ENCODE measurements at regions not wholly inside any gene's neighbourhood (a gene's known extent, or its start where the extent isn't known, plus 50 kb on each side); places are given as distances from the start of the nearest gene placed in this dataset.

DNA sequence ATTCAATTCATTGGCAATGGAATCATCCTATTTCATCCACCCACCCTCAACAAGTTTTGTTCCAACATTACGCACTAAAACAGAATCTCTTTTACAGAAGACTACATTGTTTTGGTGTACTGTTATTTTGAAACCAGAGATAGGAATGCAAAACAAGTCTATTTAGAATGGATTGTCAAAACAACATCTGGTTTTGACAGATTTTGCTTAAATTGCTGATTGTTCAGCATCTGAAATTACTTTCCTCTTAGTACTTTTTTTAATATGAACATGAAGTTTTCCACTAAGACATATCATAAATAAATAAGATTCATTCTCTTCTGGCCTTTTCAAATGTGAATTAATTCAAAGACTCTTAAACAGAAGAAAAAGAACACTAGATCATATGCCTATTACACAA is 323.9 kb upstream of the TFPI start:
- Mint-ChIP-seq H3K36me3 (ENCODE audit: low read depth) (no peaks in the 10 kb centered on the region), H3K4me1 (peaks cover 9% of the 10 kb centered on the region), H3K27ac (no peak overlapping the region), H3K27me3 (ENCODE audit: insufficient read depth, low read depth, poor library complexity) (no peaks in the 10 kb centered on the region), H3K9me3 (no peaks in the 10 kb centered on the region; the same call in 2 of the 3 replicates), H3K4me3 (no peak overlapping the region)
- H2AFZ ChIP-seq: no peak overlapping the region
- ATAC-seq (no peak), DNase-seq (ENCODE audit: low spot score) (no peak)
- no peaks in the 10 kb centered on the region for H3K9me2 ChIP-seq (ENCODE audit: insufficient read depth)
- H3K36me3 ChIP-seq (ENCODE audit: insufficient read depth): no peaks in the 10 kb centered on the region
- no peak overlapping the region for H3K4me2 ChIP-seq
- H3K27me3 ChIP-seq (ENCODE audit: insufficient read depth): no peaks in the 10 kb centered on the region
- TF ChIP-seq ZNF331 (CRISPR knock-in tag; IDR thresholded peaks at IDR 0.05; ENCODE audit: low read depth) (no peak), EZH2 (IDR thresholded peaks at IDR 0.05; ENCODE audit: low read depth, unreplicated experiment) (no peak), JUNB (IDR thresholded peaks at IDR 0.05; ENCODE audit: unreplicated experiment) (no peak), NANOG (IDR thresholded peaks at IDR 0.05; ENCODE audit: borderline replicate concordance) (no peak), EZH2phosphoT487 (IDR thresholded peaks at IDR 0.05; ENCODE audit: unreplicated experiment) (no peak), STAT1 (IDR thresholded peaks at IDR 0.05; ENCODE audit: unreplicated experiment) (no peak)
- TF ChIP-seq, protein P1, sequence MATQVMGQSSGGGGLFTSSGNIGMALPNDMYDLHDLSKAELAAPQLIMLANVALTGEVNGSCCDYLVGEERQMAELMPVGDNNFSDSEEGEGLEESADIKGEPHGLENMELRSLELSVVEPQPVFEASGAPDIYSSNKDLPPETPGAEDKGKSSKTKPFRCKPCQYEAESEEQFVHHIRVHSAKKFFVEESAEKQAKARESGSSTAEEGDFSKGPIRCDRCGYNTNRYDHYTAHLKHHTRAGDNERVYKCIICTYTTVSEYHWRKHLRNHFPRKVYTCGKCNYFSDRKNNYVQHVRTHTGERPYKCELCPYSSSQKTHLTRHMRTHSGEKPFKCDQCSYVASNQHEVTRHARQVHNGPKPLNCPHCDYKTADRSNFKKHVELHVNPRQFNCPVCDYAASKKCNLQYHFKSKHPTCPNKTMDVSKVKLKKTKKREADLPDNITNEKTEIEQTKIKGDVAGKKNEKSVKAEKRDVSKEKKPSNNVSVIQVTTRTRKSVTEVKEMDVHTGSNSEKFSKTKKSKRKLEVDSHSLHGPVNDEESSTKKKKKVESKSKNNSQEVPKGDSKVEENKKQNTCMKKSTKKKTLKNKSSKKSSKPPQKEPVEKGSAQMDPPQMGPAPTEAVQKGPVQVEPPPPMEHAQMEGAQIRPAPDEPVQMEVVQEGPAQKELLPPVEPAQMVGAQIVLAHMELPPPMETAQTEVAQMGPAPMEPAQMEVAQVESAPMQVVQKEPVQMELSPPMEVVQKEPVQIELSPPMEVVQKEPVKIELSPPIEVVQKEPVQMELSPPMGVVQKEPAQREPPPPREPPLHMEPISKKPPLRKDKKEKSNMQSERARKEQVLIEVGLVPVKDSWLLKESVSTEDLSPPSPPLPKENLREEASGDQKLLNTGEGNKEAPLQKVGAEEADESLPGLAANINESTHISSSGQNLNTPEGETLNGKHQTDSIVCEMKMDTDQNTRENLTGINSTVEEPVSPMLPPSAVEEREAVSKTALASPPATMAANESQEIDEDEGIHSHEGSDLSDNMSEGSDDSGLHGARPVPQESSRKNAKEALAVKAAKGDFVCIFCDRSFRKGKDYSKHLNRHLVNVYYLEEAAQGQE (IDR thresholded peaks at IDR 0.05; ENCODE audit: unreplicated experiment): no peak
- TF ChIP-seq, protein P2, sequence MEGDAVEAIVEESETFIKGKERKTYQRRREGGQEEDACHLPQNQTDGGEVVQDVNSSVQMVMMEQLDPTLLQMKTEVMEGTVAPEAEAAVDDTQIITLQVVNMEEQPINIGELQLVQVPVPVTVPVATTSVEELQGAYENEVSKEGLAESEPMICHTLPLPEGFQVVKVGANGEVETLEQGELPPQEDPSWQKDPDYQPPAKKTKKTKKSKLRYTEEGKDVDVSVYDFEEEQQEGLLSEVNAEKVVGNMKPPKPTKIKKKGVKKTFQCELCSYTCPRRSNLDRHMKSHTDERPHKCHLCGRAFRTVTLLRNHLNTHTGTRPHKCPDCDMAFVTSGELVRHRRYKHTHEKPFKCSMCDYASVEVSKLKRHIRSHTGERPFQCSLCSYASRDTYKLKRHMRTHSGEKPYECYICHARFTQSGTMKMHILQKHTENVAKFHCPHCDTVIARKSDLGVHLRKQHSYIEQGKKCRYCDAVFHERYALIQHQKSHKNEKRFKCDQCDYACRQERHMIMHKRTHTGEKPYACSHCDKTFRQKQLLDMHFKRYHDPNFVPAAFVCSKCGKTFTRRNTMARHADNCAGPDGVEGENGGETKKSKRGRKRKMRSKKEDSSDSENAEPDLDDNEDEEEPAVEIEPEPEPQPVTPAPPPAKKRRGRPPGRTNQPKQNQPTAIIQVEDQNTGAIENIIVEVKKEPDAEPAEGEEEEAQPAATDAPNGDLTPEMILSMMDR (conservative IDR thresholded peaks at IDR 0.05; ENCODE audit: low read depth in 2 of 2): no peak
- TF ChIP-seq, protein P3, sequence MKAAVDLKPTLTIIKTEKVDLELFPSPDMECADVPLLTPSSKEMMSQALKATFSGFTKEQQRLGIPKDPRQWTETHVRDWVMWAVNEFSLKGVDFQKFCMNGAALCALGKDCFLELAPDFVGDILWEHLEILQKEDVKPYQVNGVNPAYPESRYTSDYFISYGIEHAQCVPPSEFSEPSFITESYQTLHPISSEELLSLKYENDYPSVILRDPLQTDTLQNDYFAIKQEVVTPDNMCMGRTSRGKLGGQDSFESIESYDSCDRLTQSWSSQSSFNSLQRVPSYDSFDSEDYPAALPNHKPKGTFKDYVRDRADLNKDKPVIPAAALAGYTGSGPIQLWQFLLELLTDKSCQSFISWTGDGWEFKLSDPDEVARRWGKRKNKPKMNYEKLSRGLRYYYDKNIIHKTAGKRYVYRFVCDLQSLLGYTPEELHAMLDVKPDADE (IDR thresholded peaks at IDR 0.05): no peak
- H3K27ac ChIP-seq (ENCODE audit: low read depth): no peak overlapping the region
- H3K4me3 ChIP-seq: no peak overlapping the region
- peaks cover 14% of the 10 kb centered on the region for H3K4me1 ChIP-seq (ENCODE audit: insufficient read depth)
- no peaks in the 10 kb centered on the region for H3K79me2 ChIP-seq (replicated peaks; ENCODE audit: insufficient read depth)
- no peaks in the 10 kb centered on the region for H4K20me1 ChIP-seq (replicated peaks; ENCODE audit: insufficient read depth)
- H3F3A ChIP-seq (replicated peaks; ENCODE audit: low read depth): no peaks in the 10 kb centered on the region

DNA sequence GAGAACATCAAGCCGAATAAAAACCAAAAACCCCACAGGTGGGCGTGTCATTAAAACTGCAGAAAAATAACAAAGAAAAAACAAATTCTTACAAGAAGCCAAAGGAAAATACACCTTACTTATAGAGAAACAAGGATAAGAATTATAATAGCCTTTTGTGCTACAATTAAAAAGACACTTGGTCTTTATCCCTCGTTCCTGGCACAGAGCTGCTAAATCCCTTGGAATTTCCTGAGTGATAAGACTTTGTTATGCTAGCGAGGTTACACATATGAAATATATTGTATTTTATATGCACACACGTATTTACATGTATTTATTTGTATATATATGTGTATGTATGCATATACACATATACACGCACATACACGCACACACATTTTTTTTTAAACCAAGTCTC is 325.3 kb upstream of the TFPI start:
- no peak overlapping the region for H3K4me3 ChIP-seq
- Mint-ChIP-seq H3K9me3 (no peaks in the 10 kb centered on the region; the same call in 2 of the 3 replicates), H3K27me3 (ENCODE audit: insufficient read depth, low read depth, poor library complexity) (no peaks in the 10 kb centered on the region), H3K27ac (no peak overlapping the region), H3K36me3 (ENCODE audit: low read depth) (no peaks in the 10 kb centered on the region), H3K4me1 (peaks cover 9% of the 10 kb centered on the region), H3K4me3 (no peak overlapping the region)
- no peaks in the 10 kb centered on the region for H3K36me3 ChIP-seq (ENCODE audit: insufficient read depth)
- H3K4me1 ChIP-seq (ENCODE audit: insufficient read depth): peaks cover 14% of the 10 kb centered on the region
- H3K4me2 ChIP-seq: 0 out of 2 replicates have a peak overlapping the region, but pooled peaks have one; percentile 13
- H3K9me2 ChIP-seq (ENCODE audit: insufficient read depth): no peaks in the 10 kb centered on the region
- no peaks in the 10 kb centered on the region for H4K20me1 ChIP-seq (replicated peaks; ENCODE audit: insufficient read depth)
- DNase-seq (ENCODE audit: low spot score) (no peak), ATAC-seq (no peak)
- H3F3A ChIP-seq (replicated peaks; ENCODE audit: low read depth): no peaks in the 10 kb centered on the region
- no peak overlapping the region for H3K27ac ChIP-seq (ENCODE audit: low read depth)
- no peaks in the 10 kb centered on the region for H3K27me3 ChIP-seq (ENCODE audit: insufficient read depth)
- H2AFZ ChIP-seq: no peak overlapping the region
- no peaks in the 10 kb centered on the region for H3K79me2 ChIP-seq (replicated peaks; ENCODE audit: insufficient read depth)
- TF ChIP-seq CREB1 (CRISPR knock-in tag; IDR thresholded peaks at IDR 0.05; ENCODE audit: low read depth): no peak
- TF ChIP-seq EZH2 (IDR thresholded peaks at IDR 0.05; ENCODE audit: low read depth, unreplicated experiment): no peak
- TF ChIP-seq STAT1 (IDR thresholded peaks at IDR 0.05; ENCODE audit: unreplicated experiment): no peak
- TF ChIP-seq, protein P3 (IDR thresholded peaks at IDR 0.05): no peak
